Breast epithelium (tissue), 4 donors: ENCODE measurements at regions not wholly inside any gene's neighbourhood (a gene's known extent, or its start where the extent isn't known, plus 50 kb on each side); places are given as distances from the start of the nearest gene placed in this dataset.

Experiments
- DNase-seq, 2 donors: peaks; one replicate each; pipeline ENCODE4 v3.0.0-alpha.2; 2019; ENCODE audit warnings: low spot score in 2 of 2
- H3K27ac ChIP-seq, 2 donors: fragments of 200-600 bp; sonication (generic) in 1 of 2; one replicate each; pipeline ENCODE4 v1.5.1; 2016 to 2019; ENCODE audit warnings: mild to moderate bottlenecking in 1 of 2
- H3K27me3 ChIP-seq, 2 donors: fragments of 200-600 bp; sonication (generic) in 1 of 2; one replicate each; pipeline versions ENCODE4 v1.5.1 to v1.6.0; 2017 to 2019; ENCODE audit warnings: control low read depth in 1 of 2, mild to moderate bottlenecking in 1 of 2
- H3K36me3 ChIP-seq: fragments of 200-600 bp; one replicate; pipeline ENCODE4 v1.5.1; 2019
- H3K4me1 ChIP-seq, 2 donors: fragments of 200-600 bp; sonication (generic); one replicate each; pipeline ENCODE4 v1.5.1; 2016 to 2019; ENCODE audit warnings: control low read depth in 1 of 2
- H3K4me3 ChIP-seq, 3 donors: fragments of 200-600 bp; sonication (generic); 1 replicate in 2 of 3; 2 replicates in 1 of 3; pipeline ENCODE4 v1.5.1; 2016 to 2019; ENCODE audit warnings: mild to moderate bottlenecking in 3 of 3, moderate library complexity in 2 of 3
- H3K9me3 ChIP-seq, 2 donors: fragments of 200-600 bp; sonication (generic) in 1 of 2; one replicate each; pipeline ENCODE4 v1.5.1; 2016 to 2019; ENCODE audit warnings: control low read depth in 1 of 2
- POLR2A ChIP-seq: fragments of 450-650 bp; IDR thresholded peaks from one replicate; pipeline ENCODE4 v1.6.1; 2016; ENCODE audit warnings: antibody characterized with exemption, mild to moderate bottlenecking, moderate library complexity
- POLR2AphosphoS5 ChIP-seq, 3 donors: sonication (generic); formaldehyde crosslinking; IDR thresholded peaks; one replicate each; pipeline ENCODE4 v1.6.1; 2017; ENCODE audit warnings: antibody characterized with exemption in 3 of 3
- intact Hi-C: fragments of 100-400 bp; cut with DNase I; formaldehyde crosslinking; loops from one replicate; pipeline ENCODE4 v1.15.1; 2023; ENCODE audit warnings: low total_unique reads
- TF ChIP-seq, protein P1 (sequence below), 3 donors: fragments of 450-650 bp; IDR thresholded peaks; one replicate each; pipeline ENCODE4 v1.5.1; 2016 to 2017; ENCODE audit warnings: antibody characterized with exemption in 3 of 3, mild to moderate bottlenecking in 3 of 3, moderate library complexity in 3 of 3

DNA sequence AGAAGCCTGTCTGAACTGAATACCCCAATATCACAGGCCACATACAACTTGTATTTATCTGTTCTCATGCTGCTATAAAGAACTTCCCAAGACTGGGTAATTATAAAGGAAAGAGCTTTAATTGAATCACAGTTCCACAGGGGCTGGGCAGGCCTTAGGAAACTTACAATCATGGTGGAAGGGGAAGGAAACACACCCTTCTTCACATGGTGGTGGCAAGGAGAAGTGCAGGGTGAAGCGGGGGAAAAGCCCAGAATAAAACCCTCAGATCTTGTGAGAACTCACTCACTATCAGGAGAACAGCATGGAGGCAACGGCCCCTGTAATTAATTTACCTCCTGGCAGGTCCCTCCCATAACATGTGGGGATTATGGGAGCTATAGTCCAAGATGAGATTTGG, 50.3 kb upstream of the FNDC1 start:
- Histone ChIP-seq H3K9me3 (no peaks in the 10 kb centered on the region), H3K4me3 (no peak overlapping the region), H3K27ac (no peak overlapping the region), H3K27me3 (no peaks in the 10 kb centered on the region), H3K36me3 (no peaks in the 10 kb centered on the region), H3K4me1 (no peaks in the 10 kb centered on the region)
- no peak for TF ChIP-seq POLR2AphosphoS5 (IDR thresholded peaks at IDR 0.05)
- TF ChIP-seq, protein P1, sequence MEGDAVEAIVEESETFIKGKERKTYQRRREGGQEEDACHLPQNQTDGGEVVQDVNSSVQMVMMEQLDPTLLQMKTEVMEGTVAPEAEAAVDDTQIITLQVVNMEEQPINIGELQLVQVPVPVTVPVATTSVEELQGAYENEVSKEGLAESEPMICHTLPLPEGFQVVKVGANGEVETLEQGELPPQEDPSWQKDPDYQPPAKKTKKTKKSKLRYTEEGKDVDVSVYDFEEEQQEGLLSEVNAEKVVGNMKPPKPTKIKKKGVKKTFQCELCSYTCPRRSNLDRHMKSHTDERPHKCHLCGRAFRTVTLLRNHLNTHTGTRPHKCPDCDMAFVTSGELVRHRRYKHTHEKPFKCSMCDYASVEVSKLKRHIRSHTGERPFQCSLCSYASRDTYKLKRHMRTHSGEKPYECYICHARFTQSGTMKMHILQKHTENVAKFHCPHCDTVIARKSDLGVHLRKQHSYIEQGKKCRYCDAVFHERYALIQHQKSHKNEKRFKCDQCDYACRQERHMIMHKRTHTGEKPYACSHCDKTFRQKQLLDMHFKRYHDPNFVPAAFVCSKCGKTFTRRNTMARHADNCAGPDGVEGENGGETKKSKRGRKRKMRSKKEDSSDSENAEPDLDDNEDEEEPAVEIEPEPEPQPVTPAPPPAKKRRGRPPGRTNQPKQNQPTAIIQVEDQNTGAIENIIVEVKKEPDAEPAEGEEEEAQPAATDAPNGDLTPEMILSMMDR (IDR thresholded peaks at IDR 0.05): no peak
- TF ChIP-seq POLR2A: no peak
- no peak for DNase-seq
- intact Hi-C loops: no loop called here

DNA sequence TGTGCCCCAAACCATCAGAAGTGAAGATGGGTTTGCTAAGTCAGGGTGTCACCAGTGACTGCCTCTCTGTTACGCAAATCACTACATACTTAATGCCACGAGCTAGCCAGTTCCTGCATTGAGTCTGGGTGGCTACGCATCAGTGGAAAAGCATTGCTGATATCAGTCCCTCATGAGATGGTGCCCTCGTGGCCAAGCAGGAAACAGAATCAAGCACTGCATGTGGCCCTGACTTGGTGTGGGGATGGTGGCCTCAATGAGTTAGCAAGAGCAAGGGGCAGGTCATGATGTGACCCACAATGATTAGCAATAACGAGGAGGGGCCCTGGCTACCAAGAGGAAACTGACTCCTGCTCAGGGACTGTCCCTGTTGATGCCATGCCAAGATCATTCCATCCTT, 51.6 kb upstream of the FNDC1 start:
- intact Hi-C loops: no loop called here
- Histone ChIP-seq H3K4me3 (no peak overlapping the region), H3K4me1 (no peaks in the 10 kb centered on the region), H3K27ac (peak overlapping the region; percentile 23 to 80), H3K27me3 (no peaks in the 10 kb centered on the region), H3K36me3 (no peaks in the 10 kb centered on the region), H3K9me3 (no peaks in the 10 kb centered on the region)
- no peak for DNase-seq
- TF ChIP-seq POLR2AphosphoS5 (IDR thresholded peaks at IDR 0.05): no peak
- no peak for TF ChIP-seq POLR2A
- TF ChIP-seq, protein P1 (IDR thresholded peaks at IDR 0.05): no peak

DNA sequence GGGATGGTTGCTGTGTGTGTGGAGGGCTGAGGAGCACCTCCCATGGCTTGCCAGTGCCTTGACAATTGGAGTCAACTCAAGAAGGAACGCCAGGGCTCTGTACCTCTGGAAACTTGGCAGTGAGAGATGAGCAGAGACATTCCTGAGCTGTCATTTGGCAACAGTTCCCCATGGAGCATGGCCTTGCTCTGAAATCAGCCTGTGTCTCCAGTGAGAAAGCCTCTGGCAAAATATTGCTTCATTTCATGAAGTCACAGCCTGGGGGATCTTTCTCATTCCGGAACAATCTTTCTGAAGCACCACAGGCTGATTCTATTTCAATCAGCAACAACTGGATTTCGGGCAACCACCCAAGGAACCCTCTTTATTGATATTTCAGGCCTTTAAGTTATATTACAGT, 52.2 kb upstream of the FNDC1 start:
- intact Hi-C loops: no loop called here

DNA sequence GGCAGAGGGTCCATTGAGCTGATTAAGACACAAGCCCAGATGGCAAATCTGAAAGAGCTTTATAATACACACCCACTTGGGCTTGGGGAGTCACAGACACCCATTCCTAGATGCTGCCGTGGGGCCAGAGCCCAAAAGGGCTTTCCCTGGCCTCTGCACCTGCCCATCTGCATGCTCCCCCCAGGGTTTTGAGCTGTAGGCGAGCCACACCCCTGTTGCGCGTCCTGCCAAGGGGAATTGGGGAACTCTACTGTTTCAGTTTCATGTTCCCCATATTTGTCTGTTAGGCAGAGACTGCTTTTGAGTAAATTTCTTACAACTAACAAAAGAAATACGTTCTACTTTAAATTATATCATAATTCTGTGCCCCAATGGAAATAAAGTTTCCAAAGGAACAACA, 52.9 kb upstream of the FNDC1 start:
- intact Hi-C loops: no loop called here
- Histone ChIP-seq H3K36me3 (no peaks in the 10 kb centered on the region), H3K4me3 (no peak overlapping the region), H3K4me1 (no peaks in the 10 kb centered on the region), H3K9me3 (no peaks in the 10 kb centered on the region), H3K27ac (no peak overlapping the region), H3K27me3 (no peaks in the 10 kb centered on the region)
- DNase-seq: no peak
- TF ChIP-seq, protein P1 (IDR thresholded peaks at IDR 0.05): no peak
- no peak for TF ChIP-seq POLR2AphosphoS5 (IDR thresholded peaks at IDR 0.05)

More for the DNA sequence above, 52.2 kb upstream of the FNDC1 start:
- peak in 1 of 2 donors; percentile 79 for DNase-seq
- H3K27ac ChIP-seq: peak overlapping the region; percentile 23 to 80
- TF ChIP-seq, protein P1 (IDR thresholded peaks at IDR 0.05): no peak
- peak in 1 of 3 donors; percentile 39 for TF ChIP-seq POLR2AphosphoS5 (IDR thresholded peaks at IDR 0.05)
- H3K4me1 ChIP-seq: no peaks in the 10 kb centered on the region
- H3K27me3 ChIP-seq: no peaks in the 10 kb centered on the region
- H3K9me3 ChIP-seq: no peaks in the 10 kb centered on the region
- no peak overlapping the region for H3K4me3 ChIP-seq
- H3K36me3 ChIP-seq: no peaks in the 10 kb centered on the region

DNA sequence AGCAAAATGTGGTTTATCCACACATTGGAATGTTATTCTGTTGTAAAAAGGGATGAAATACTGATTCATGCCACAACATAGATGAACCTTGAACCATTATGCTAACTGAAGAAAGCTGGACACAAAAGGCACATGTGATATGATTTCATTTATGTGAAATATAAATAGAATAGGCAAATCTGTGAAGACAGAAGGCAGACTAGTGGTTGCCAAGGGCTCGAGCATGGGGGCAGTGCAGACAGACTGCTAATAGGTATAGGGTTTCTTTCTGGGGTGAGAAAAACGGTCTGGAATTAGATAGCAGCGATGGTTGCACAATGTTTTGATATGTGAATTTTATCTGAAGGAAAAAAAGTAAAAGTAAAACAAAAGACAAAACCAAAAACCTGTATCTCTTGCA, 54.6 kb upstream of the FNDC1 start:
- Histone ChIP-seq H3K4me1 (no peaks in the 10 kb centered on the region), H3K36me3 (no peaks in the 10 kb centered on the region), H3K9me3 (no peaks in the 10 kb centered on the region), H3K27ac (no peak overlapping the region), H3K4me3 (no peak overlapping the region), H3K27me3 (no peaks in the 10 kb centered on the region)
- TF ChIP-seq, protein P1 (IDR thresholded peaks at IDR 0.05): no peak
- TF ChIP-seq POLR2A (no peak), POLR2AphosphoS5 (IDR thresholded peaks at IDR 0.05) (no peak)
- intact Hi-C loops: no loop called here
- no peak for DNase-seq
